ENCODE measurements at regions not wholly inside any gene's neighbourhood (a gene's known extent, or its start where the extent isn't known, plus 50 kb on each side); places are given as distances from the start of the nearest gene placed in this dataset.

DNA sequence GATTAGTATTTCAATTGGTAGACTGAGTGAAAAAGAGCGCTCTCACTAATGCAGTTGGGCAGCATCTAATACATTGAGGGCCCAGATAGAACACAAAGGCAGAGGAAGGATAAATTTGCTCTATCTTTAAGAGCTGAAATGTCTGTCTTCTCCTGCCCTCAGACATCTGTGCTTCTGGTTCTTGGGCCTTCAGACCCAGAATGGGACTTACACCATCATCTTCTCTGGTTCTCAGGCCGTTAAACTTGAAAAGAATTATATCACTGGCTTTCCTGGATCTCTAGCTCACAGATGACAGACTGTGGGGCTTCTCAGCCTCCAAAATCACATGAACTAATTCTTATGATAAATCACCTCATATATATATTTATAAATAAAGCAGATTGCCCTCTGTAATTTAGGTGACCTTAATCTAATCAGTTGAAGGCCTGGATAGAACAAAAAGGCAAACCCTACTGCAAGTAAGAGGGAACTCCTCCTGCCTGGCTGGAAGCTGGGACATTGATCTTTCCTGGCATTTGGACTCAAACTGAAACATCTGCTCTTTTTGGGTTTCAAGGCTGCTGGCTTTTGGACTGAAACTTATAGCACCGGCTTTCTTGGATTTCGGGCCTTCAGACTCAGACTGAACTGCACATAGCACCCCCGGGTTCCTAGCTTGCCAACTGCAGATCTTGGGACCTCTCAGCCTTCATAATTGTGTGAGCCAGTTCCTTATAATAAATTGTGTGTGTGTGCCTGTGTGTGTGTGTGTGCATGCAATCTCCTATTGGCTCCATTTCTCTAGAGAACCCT lies 390.4 kb upstream of the PLXNA2 start:
- no peak overlapping the region for H3K4me3 ChIP-seq (ENCODE audit: insufficient read depth, low read length, poor library complexity, severe bottlenecking)
- no peak overlapping the region for H3K27ac ChIP-seq (ENCODE audit: low read depth, low read length)
- H3K4me2 ChIP-seq (ENCODE audit: low read depth, low read length, poor library complexity, severe bottlenecking) = no peak overlapping the region
- H3K36me3 ChIP-seq (ENCODE audit: low read length) = no peaks in the 10 kb centered on the region
- no peaks in the 10 kb centered on the region for H3K9me3 ChIP-seq (ENCODE audit: insufficient read depth, low read length)
- H3K9me2 ChIP-seq (replicated peaks; ENCODE audit: insufficient read depth, low read length) = no peaks in the 10 kb centered on the region
- H3F3A ChIP-seq (ENCODE audit: insufficient read depth) = no peaks in the 10 kb centered on the region
- H2AFZ ChIP-seq (ENCODE audit: low read depth, low read length, severe bottlenecking) = no peak overlapping the region
- no peaks in the 10 kb centered on the region for H3K27me3 ChIP-seq (ENCODE audit: low read length)
- H4K20me1 ChIP-seq (ENCODE audit: low read depth, low read length) = no peaks in the 10 kb centered on the region
- H3K79me2 ChIP-seq (ENCODE audit: insufficient read depth, low read length) = no peaks in the 10 kb centered on the region
- no peak for TF ChIP-seq CTCF (IDR thresholded peaks at IDR 0.05; ENCODE audit: insufficient read depth, low read length, poor library complexity, severe bottlenecking)
- no peak for TF ChIP-seq EZH2phosphoT487 (conservative IDR thresholded peaks at IDR 0.05; ENCODE audit: low read length)
- H3K9ac ChIP-seq (ENCODE audit: low read length) = no peak overlapping the region

DNA sequence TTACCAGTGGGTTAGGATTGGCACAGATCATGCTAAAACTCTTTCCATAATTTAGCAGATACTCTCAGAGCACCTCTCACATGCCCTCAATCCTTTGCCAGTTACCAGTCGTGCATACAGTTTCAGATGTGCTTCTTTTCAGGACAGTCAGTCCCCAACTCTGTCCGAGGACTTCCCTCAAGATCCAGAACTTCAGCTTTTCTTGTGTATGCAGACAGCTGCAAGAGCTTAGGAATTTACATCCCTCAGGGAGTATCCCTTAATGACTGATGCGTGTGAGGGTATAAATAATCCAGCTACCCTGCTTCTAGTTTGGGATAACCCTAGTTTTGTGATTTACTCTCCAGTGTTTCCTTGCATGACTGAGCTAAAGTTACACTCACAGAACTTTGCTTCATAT lies 393.0 kb upstream of the PLXNA2 start:
- Histone ChIP-seq H3K36me3 (ENCODE audit: low read length) (no peaks in the 10 kb centered on the region), H4K20me1 (ENCODE audit: low read depth, low read length) (no peaks in the 10 kb centered on the region), H3K4me3 (ENCODE audit: insufficient read depth, low read length, poor library complexity, severe bottlenecking) (no peak overlapping the region), H3K9ac (ENCODE audit: low read length) (no peak overlapping the region), H3K9me2 (replicated peaks; ENCODE audit: insufficient read depth, low read length) (no peaks in the 10 kb centered on the region), H3K79me2 (ENCODE audit: insufficient read depth, low read length) (no peaks in the 10 kb centered on the region), H2AFZ (ENCODE audit: low read depth, low read length, severe bottlenecking) (no peak overlapping the region), H3F3A (ENCODE audit: insufficient read depth) (no peaks in the 10 kb centered on the region), H3K9me3 (ENCODE audit: insufficient read depth, low read length) (no peaks in the 10 kb centered on the region), H3K27me3 (ENCODE audit: low read length) (no peaks in the 10 kb centered on the region), H3K4me2 (ENCODE audit: low read depth, low read length, poor library complexity, severe bottlenecking) (no peak overlapping the region), H3K27ac (ENCODE audit: low read depth, low read length) (no peak overlapping the region)
- TF ChIP-seq CTCF (IDR thresholded peaks at IDR 0.05; ENCODE audit: insufficient read depth, low read length, poor library complexity, severe bottlenecking) (no peak), EZH2phosphoT487 (conservative IDR thresholded peaks at IDR 0.05; ENCODE audit: low read length) (no peak)

- no peak overlapping the region for H2AFZ ChIP-seq (ENCODE audit: low read depth, low read length, severe bottlenecking)
- no peak overlapping the region for H3K4me3 ChIP-seq (ENCODE audit: insufficient read depth, low read length, poor library complexity, severe bottlenecking)
- no peaks in the 10 kb centered on the region for H3K27me3 ChIP-seq (ENCODE audit: low read length)
- H3K9me3 ChIP-seq (ENCODE audit: insufficient read depth, low read length) = no peaks in the 10 kb centered on the region
- no peaks in the 10 kb centered on the region for H3K79me2 ChIP-seq (ENCODE audit: insufficient read depth, low read length)
- H3F3A ChIP-seq (ENCODE audit: insufficient read depth) = no peaks in the 10 kb centered on the region
- H3K36me3 ChIP-seq (ENCODE audit: low read length) = no peaks in the 10 kb centered on the region
- H3K4me2 ChIP-seq (ENCODE audit: low read depth, low read length, poor library complexity, severe bottlenecking) = no peak overlapping the region
- TF ChIP-seq CTCF (IDR thresholded peaks at IDR 0.05; ENCODE audit: insufficient read depth, low read length, poor library complexity, severe bottlenecking) (no peak), EZH2phosphoT487 (conservative IDR thresholded peaks at IDR 0.05; ENCODE audit: low read length) (no peak)
- H3K9ac ChIP-seq (ENCODE audit: low read length) = no peak overlapping the region
- no peaks in the 10 kb centered on the region for H3K9me2 ChIP-seq (replicated peaks; ENCODE audit: insufficient read depth, low read length)
- H3K27ac ChIP-seq (ENCODE audit: low read depth, low read length) = no peak overlapping the region
- H4K20me1 ChIP-seq (ENCODE audit: low read depth, low read length) = no peaks in the 10 kb centered on the region
Measured at GRCh38 chr1:208639382-208639781, 395.2 kb upstream of the PLXNA2 start.

Measured in SU-DHL-6 (cell line).